GM23248 (cell line): ENCODE measurements at regions not wholly inside any gene's neighbourhood (a gene's known extent, or its start where the extent isn't known, plus 50 kb on each side); places are given as distances from the start of the nearest gene placed in this dataset.

ENCODE experiments used
- DNase-seq: peaks from one replicate; pipeline ENCODE4 v3.0.0-alpha.2; 2015
- H2AFZ ChIP-seq: fragments of 200-600 bp; sonication (generic); 2 replicates; pipeline ENCODE4 v1.6.1; 2016; ENCODE audit warnings: antibody characterized with exemption
- H3F3A ChIP-seq: fragments of 200-600 bp; sonication (generic); 2 replicates; pipeline ENCODE4 v1.6.1; 2016; ENCODE audit warnings: mild to moderate bottlenecking, antibody characterized with exemption, mixed run types; ENCODE audit not compliant: insufficient read depth
- H3K27ac ChIP-seq: fragments of 200-600 bp; sonication (generic); 2 replicates; pipeline ENCODE4 v1.5.1; 2016; ENCODE audit warnings: mild to moderate bottlenecking
- H3K27me3 ChIP-seq: fragments of 200-600 bp; sonication (generic); replicated peaks from 2 replicates; pipeline ENCODE4 v1.6.1; 2016; ENCODE audit warnings: mild to moderate bottlenecking; ENCODE audit not compliant: insufficient read depth
- H3K36me3 ChIP-seq: fragments of 200-600 bp; sonication (generic); 2 replicates; pipeline ENCODE4 v1.6.1; 2016; ENCODE audit warnings: low read depth, mild to moderate bottlenecking
- H3K4me1 ChIP-seq: fragments of 200-600 bp; sonication (generic); 2 replicates; pipeline ENCODE4 v1.6.1; 2016; ENCODE audit warnings: mild to moderate bottlenecking; ENCODE audit not compliant: insufficient read depth
- H3K4me2 ChIP-seq: fragments of 200-600 bp; sonication (generic); one replicate; pipeline ENCODE4 v1.6.1; 2016; ENCODE audit warnings: mild to moderate bottlenecking; ENCODE audit not compliant: unreplicated experiment
- H3K4me3 ChIP-seq: fragments of 200-600 bp; sonication (generic); 2 replicates; pipeline ENCODE4 v1.5.1; 2016; ENCODE audit warnings: mild to moderate bottlenecking
- H3K79me2 ChIP-seq: fragments of 200-600 bp; sonication (generic); 2 replicates; pipeline ENCODE4 v1.6.1; 2016; ENCODE audit warnings: mild to moderate bottlenecking; ENCODE audit not compliant: insufficient read depth
- H3K9ac ChIP-seq: fragments of 200-600 bp; sonication (generic); 2 replicates; pipeline ENCODE4 v1.6.1; 2016; ENCODE audit warnings: mild to moderate bottlenecking
- H3K9me2 ChIP-seq: fragments of 200-600 bp; sonication (generic); 2 replicates; pipeline ENCODE4 v1.6.1; 2016; ENCODE audit warnings: mixed run types, mild to moderate bottlenecking, moderate library complexity; ENCODE audit not compliant: insufficient read depth
- H3K9me3 ChIP-seq: fragments of 200-600 bp; sonication (generic); one replicate; pipeline ENCODE4 v1.6.1; 2017; ENCODE audit warnings: low read depth
- H4K20me1 ChIP-seq: fragments of 200-600 bp; sonication (generic); 2 replicates; pipeline ENCODE4 v1.6.0; 2016; ENCODE audit not compliant: insufficient read depth
- EZH2 ChIP-seq: fragments of 200-600 bp; sonication (generic); IDR thresholded peaks from 2 replicates; pipeline ENCODE4 v1.6.1; 2018; ENCODE audit warnings: antibody characterized with exemption, mild to moderate bottlenecking; ENCODE audit not compliant: insufficient read depth, poor library complexity, severe bottlenecking
- EZH2phosphoT487 ChIP-seq: fragments of 200-600 bp; sonication (generic); IDR thresholded peaks from 2 replicates; pipeline ENCODE4 v1.6.1; 2018; ENCODE audit warnings: antibody characterized with exemption, moderate library complexity, mild to moderate bottlenecking, low read depth; ENCODE audit not compliant: insufficient read depth
- WGBS, 2 experiments: methylation state at CpG; one replicate each; pipeline ENCODE4 v1.1.6; 2015 to 2017; ENCODE audit warnings: low lambda C conversion rate in 2 of 2, low coverage in 1 of 2; ENCODE audit errors: missing lambda C conversion rate in 2 of 2; 5-methylcytosine and 5-hydroxymethylcytosine counted together
- in situ Hi-C: fragments of 300-500 bp; cut with MboI; formaldehyde crosslinking; loops from 2 replicates; pipeline ENCODE4 v1.15.0; 2020

GRCh38 chr4:103365285-103365684, 167.1 kb upstream of the CENPE start:
- H3K9me2 ChIP-seq: no peaks in the 10 kb centered on the region
- H4K20me1 ChIP-seq: no peaks in the 10 kb centered on the region; the same call in 1 of the 2 replicates
- TF ChIP-seq EZH2 (no peak), EZH2phosphoT487 (no peak)
- H2AFZ ChIP-seq: no peak overlapping the region
- in situ Hi-C loops: no loop called here
- H3K79me2 ChIP-seq: no peaks in the 10 kb centered on the region
- no peaks in the 10 kb centered on the region for H3F3A ChIP-seq
- no peak overlapping the region for H3K4me3 ChIP-seq
- no peak overlapping the region for H3K27ac ChIP-seq
- H3K9ac ChIP-seq: no peak overlapping the region
- no peak overlapping the region for H3K4me2 ChIP-seq
- no peak for DNase-seq
- no peaks in the 10 kb centered on the region for H3K9me3 ChIP-seq
- no peaks in the 10 kb centered on the region for H3K4me1 ChIP-seq
- no peaks in the 10 kb centered on the region for H3K36me3 ChIP-seq
- WGBS, 2 experiments: 5 to 9% methylated on average over 2 of the region's 2 CpGs
- no peaks in the 10 kb centered on the region for H3K27me3 ChIP-seq

GRCh38 chr4:103364083-103364482, 165.9 kb upstream of the CENPE start:
- TF ChIP-seq EZH2: no peak
- no peak for TF ChIP-seq EZH2phosphoT487
- 4 to 5% methylated on average over 4 of the region's 4 CpGs for WGBS, 2 experiments
- in situ Hi-C loops: no loop called here
- Histone ChIP-seq H3K27me3 (no peaks in the 10 kb centered on the region), H3K4me2 (no peak overlapping the region), H4K20me1 (no peaks in the 10 kb centered on the region; the same call in 1 of the 2 replicates), H3K36me3 (no peaks in the 10 kb centered on the region), H3K79me2 (no peaks in the 10 kb centered on the region), H3K4me1 (no peaks in the 10 kb centered on the region), H3K9me2 (no peaks in the 10 kb centered on the region), H2AFZ (no peak overlapping the region), H3K9ac (no peak overlapping the region), H3K9me3 (no peaks in the 10 kb centered on the region), H3F3A (no peaks in the 10 kb centered on the region), H3K27ac (no peak overlapping the region), H3K4me3 (no peak overlapping the region)
- peak; percentile 1 for DNase-seq

- Histone ChIP-seq H3K4me3 (no peak overlapping the region), H3K27me3 (no peaks in the 10 kb centered on the region), H3K9ac (no peak overlapping the region), H3K79me2 (no peaks in the 10 kb centered on the region), H3K4me1 (no peaks in the 10 kb centered on the region), H3K9me3 (no peaks in the 10 kb centered on the region), H2AFZ (no peak overlapping the region), H3K36me3 (no peaks in the 10 kb centered on the region), H3K9me2 (no peaks in the 10 kb centered on the region), H3K4me2 (no peak overlapping the region), H4K20me1 (no peaks in the 10 kb centered on the region), H3F3A (no peaks in the 10 kb centered on the region), H3K27ac (no peak overlapping the region)
- no peak for DNase-seq
- no peak for TF ChIP-seq EZH2phosphoT487
- TF ChIP-seq EZH2: no peak
- in situ Hi-C loops: no loop called here
These were observed 163.8 kb upstream of the CENPE start for GRCh38 chr4:103361926-103362325.

GRCh38 chr4:103359900-103360299, 161.8 kb upstream of the CENPE start:
- Histone ChIP-seq H3K9me3 (no peaks in the 10 kb centered on the region), H3F3A (no peaks in the 10 kb centered on the region), H3K79me2 (no peaks in the 10 kb centered on the region), H2AFZ (no peak overlapping the region), H3K27ac (no peak overlapping the region), H3K36me3 (no peaks in the 10 kb centered on the region), H3K4me2 (no peak overlapping the region), H3K9ac (no peak overlapping the region), H4K20me1 (no peaks in the 10 kb centered on the region), H3K4me3 (no peak overlapping the region), H3K9me2 (peaks cover 5% of the 10 kb centered on the region; the same call in 1 of the 2 replicates), H3K4me1 (no peaks in the 10 kb centered on the region), H3K27me3 (no peaks in the 10 kb centered on the region)
- WGBS, 2 experiments: 4 to 14% methylated on average over 2 of the region's 2 CpGs
- TF ChIP-seq EZH2phosphoT487 (no peak), EZH2 (no peak)
- in situ Hi-C loops: no loop called here
- DNase-seq: no peak

- in situ Hi-C loops: no loop called here
- H3K9me2 ChIP-seq: peaks cover 5% of the 10 kb centered on the region; the same call in 1 of the 2 replicates
- no peak overlapping the region for H2AFZ ChIP-seq
- no peaks in the 10 kb centered on the region for H3K36me3 ChIP-seq
- H3K79me2 ChIP-seq: no peaks in the 10 kb centered on the region
- no peaks in the 10 kb centered on the region for H3F3A ChIP-seq
- H3K27me3 ChIP-seq: no peaks in the 10 kb centered on the region
- no peaks in the 10 kb centered on the region for H3K4me1 ChIP-seq
- no peaks in the 10 kb centered on the region for H4K20me1 ChIP-seq
- WGBS, 2 experiments: 14 to 24% methylated on average over 2 of the region's 2 CpGs
- DNase-seq: no peak
- no peaks in the 10 kb centered on the region for H3K9me3 ChIP-seq
- no peak overlapping the region for H3K27ac ChIP-seq
- no peak overlapping the region for H3K4me3 ChIP-seq
- H3K9ac ChIP-seq: no peak overlapping the region
- no peak overlapping the region for H3K4me2 ChIP-seq
- TF ChIP-seq EZH2phosphoT487 (no peak), EZH2 (no peak)
These were observed 155.9 kb upstream of the CENPE start for GRCh38 chr4:103354006-103354405.
